Endodermal cell (in vitro differentiated cells): ENCODE measurements at regions not wholly inside any gene's neighbourhood (a gene's known extent, or its start where the extent isn't known, plus 50 kb on each side); places are given as distances from the start of the nearest gene placed in this dataset.

ENCODE experiments used
- DNase-seq: peaks from one replicate; pipeline ENCODE4 v3.0.0-alpha.2; 2017
- H3K27ac ChIP-seq: 2 replicates; pipeline ENCODE4 v1.5.1; 2013; ENCODE audit warnings: mild to moderate bottlenecking, low read depth, low read length, moderate library complexity
- H3K27me3 ChIP-seq: 2 replicates; pipeline ENCODE4 v1.6.1; 2013; ENCODE audit warnings: mild to moderate bottlenecking, low read length, moderate library complexity; ENCODE audit not compliant: insufficient read depth, control insufficient read depth, poor library complexity, severe bottlenecking
- H3K36me3 ChIP-seq: 2 replicates; pipeline ENCODE4 v1.7.0; 2013; ENCODE audit warnings: mild to moderate bottlenecking, low read length, moderate library complexity; ENCODE audit not compliant: control insufficient read depth, insufficient read depth
- H3K4me1 ChIP-seq: one replicate; pipeline ENCODE4 v1.7.0; 2013; ENCODE audit warnings: low read length; ENCODE audit not compliant: control insufficient read depth, insufficient read depth
- H3K4me3 ChIP-seq: 2 replicates; pipeline ENCODE4 v1.5.1; 2013; ENCODE audit warnings: mild to moderate bottlenecking, low read length, moderate library complexity
- H3K9ac ChIP-seq: 2 replicates; pipeline ENCODE4 v1.6.1; 2013; ENCODE audit warnings: mild to moderate bottlenecking, low read length, moderate library complexity; ENCODE audit not compliant: poor library complexity, severe bottlenecking; ENCODE audit errors: extremely low read depth
- H3K9me3 ChIP-seq: 2 replicates; pipeline ENCODE4 v1.6.1; 2013; ENCODE audit warnings: mild to moderate bottlenecking, low read length, moderate library complexity; ENCODE audit not compliant: control insufficient read depth
- H3K27ac Mint-ChIP-seq: 2 replicates; pipeline ENCODE4 v1.8.0; 2020; ENCODE audit warnings: mixed read lengths
- H3K27me3 Mint-ChIP-seq: 2 replicates; pipeline ENCODE4 v1.8.0; 2021; ENCODE audit warnings: mild to moderate bottlenecking, mixed read lengths; ENCODE audit not compliant: insufficient read depth
- H3K36me3 Mint-ChIP-seq: 2 replicates; pipeline ENCODE4 v1.8.0; 2020; ENCODE audit warnings: low read depth, mixed read lengths
- H3K4me1 Mint-ChIP-seq: 2 replicates; pipeline ENCODE4 v1.8.0; 2020; ENCODE audit warnings: mixed read lengths
- H3K4me3 Mint-ChIP-seq: 2 replicates; pipeline ENCODE4 v1.8.0; 2020; ENCODE audit warnings: mild to moderate bottlenecking, moderate library complexity, mixed read lengths
- H3K9me3 Mint-ChIP-seq: 2 replicates; pipeline ENCODE4 v1.8.0; 2020; ENCODE audit warnings: mild to moderate bottlenecking, mixed read lengths
- CTCF ChIP-seq: fragments of 200-600 bp; sonication (generic); conservative IDR thresholded peaks from 2 replicates; pipeline ENCODE4 v1.5.0; 2021; ENCODE audit warnings: antibody characterized with exemption, mild to moderate bottlenecking
- WGBS, 2 experiments: methylation state at CpG; one replicate each; pipeline versions ENCODE4 v1.1.5 to v1.1.7; 2013; ENCODE audit warnings: missing lambda C conversion rate in 2 of 2, mixed read lengths in 1 of 2; ENCODE audit not compliant: insufficient coverage in 1 of 2, insufficient read length in 1 of 2; 5-methylcytosine and 5-hydroxymethylcytosine counted together

GRCh38 chr22:48669226-48669625 is 1158.4 kb downstream of the BRD1 start:
- WGBS, 2 experiments, result 22 to 71% methylated on average over 3 to 8 of the region's 8 CpGs
- H3K4me1 Mint-ChIP-seq, result no peaks in the 10 kb centered on the region
- no peak for DNase-seq

GRCh38 chr22:48667289-48667688 is 1160.4 kb downstream of the BRD1 start:
- H3K36me3 ChIP-seq, result peaks cover 14% of the 10 kb centered on the region
- H3K4me3 Mint-ChIP-seq, result no peak overlapping the region
- no peak for DNase-seq
- H3K36me3 Mint-ChIP-seq, result peaks cover 28% of the 10 kb centered on the region
- H3K4me1 Mint-ChIP-seq, result no peaks in the 10 kb centered on the region
- H3K9me3 Mint-ChIP-seq, result peaks cover 17% of the 10 kb centered on the region
- H3K27me3 Mint-ChIP-seq, result no peaks in the 10 kb centered on the region
- no peak for TF ChIP-seq CTCF
- no peak overlapping the region for H3K27ac Mint-ChIP-seq
- H3K4me3 ChIP-seq, result no peak overlapping the region
- H3K9ac ChIP-seq, result no peak overlapping the region
- WGBS, 2 experiments, result 89% methylated on average over 13 to 14 of the region's 14 CpGs
- no peaks in the 10 kb centered on the region for H3K27me3 ChIP-seq
- H3K4me1 ChIP-seq, result no peaks in the 10 kb centered on the region
- no peak overlapping the region for H3K27ac ChIP-seq
- H3K9me3 ChIP-seq, result peaks cover 18% of the 10 kb centered on the region

More at GRCh38 chr22:48669226-48669625, 1158.4 kb downstream of the BRD1 start:
- no peaks in the 10 kb centered on the region for H3K27me3 ChIP-seq
- no peak overlapping the region for H3K4me3 Mint-ChIP-seq
- no peaks in the 10 kb centered on the region for H3K4me1 ChIP-seq
- peaks cover 10% of the 10 kb centered on the region for H3K9me3 ChIP-seq
- peaks cover 21% of the 10 kb centered on the region for H3K9me3 Mint-ChIP-seq
- H3K27ac ChIP-seq, result no peak overlapping the region
- no peak overlapping the region for H3K9ac ChIP-seq
- H3K36me3 Mint-ChIP-seq, result peaks cover 29% of the 10 kb centered on the region
- no peak for TF ChIP-seq CTCF
- no peak overlapping the region for H3K4me3 ChIP-seq
- H3K27ac Mint-ChIP-seq, result no peak overlapping the region
- H3K36me3 ChIP-seq, result peaks cover 8% of the 10 kb centered on the region
- no peaks in the 10 kb centered on the region for H3K27me3 Mint-ChIP-seq

- Histone ChIP-seq H3K9ac (no peak overlapping the region), H3K27me3 (no peaks in the 10 kb centered on the region), H3K4me3 (no peak overlapping the region), H3K27ac (no peak overlapping the region), H3K4me1 (no peaks in the 10 kb centered on the region), H3K9me3 (peaks cover 14% of the 10 kb centered on the region), H3K36me3 (peaks cover 12% of the 10 kb centered on the region)
- 80 to 85% methylated on average over 5 to 9 of the region's 9 CpGs for WGBS, 2 experiments
- H3K9me3 Mint-ChIP-seq, result peaks cover 11% of the 10 kb centered on the region
- no peak for TF ChIP-seq CTCF
- DNase-seq, result no peak
- H3K4me1 Mint-ChIP-seq, result no peaks in the 10 kb centered on the region
- H3K36me3 Mint-ChIP-seq, result peaks cover 22% of the 10 kb centered on the region
- H3K27me3 Mint-ChIP-seq, result no peaks in the 10 kb centered on the region
- no peak overlapping the region for H3K4me3 Mint-ChIP-seq
- H3K27ac Mint-ChIP-seq, result no peak overlapping the region
These were observed 1161.1 kb downstream of the BRD1 start for GRCh38 chr22:48666620-48667019.
